Ascending aorta (tissue), 2 donors: ENCODE measurements at regions not wholly inside any gene's neighbourhood (a gene's known extent, or its start where the extent isn't known, plus 50 kb on each side); places are given as distances from the start of the nearest gene placed in this dataset.

ENCODE experiments used
- DNase-seq, 2 donors: peaks; one replicate each; pipeline ENCODE4 v3.0.0-alpha.2; 2019; ENCODE audit warnings: low spot score in 2 of 2
- H3K27ac ChIP-seq, 2 donors: fragments of 200-600 bp; sonication (generic); one replicate each; pipeline ENCODE4 v1.5.1; 2016 to 2017; ENCODE audit warnings: mild to moderate bottlenecking in 1 of 2
- H3K27me3 ChIP-seq: fragments of 200-600 bp; sonication (generic); one replicate; pipeline ENCODE4 v1.5.1; 2017
- H3K36me3 ChIP-seq, 2 donors: fragments of 200-600 bp; sonication (generic); one replicate each; pipeline ENCODE4 v1.5.1; 2016
- H3K4me1 ChIP-seq, 2 donors: fragments of 200-600 bp; sonication (generic); one replicate each; pipeline ENCODE4 v1.5.1; 2016 to 2017; ENCODE audit warnings: mild to moderate bottlenecking in 1 of 2
- H3K4me3 ChIP-seq, 2 donors: fragments of 200-600 bp; sonication (generic); one replicate each; pipeline ENCODE4 v1.5.1; 2016 to 2017; ENCODE audit warnings: mild to moderate bottlenecking in 1 of 2
- H3K9me3 ChIP-seq, 2 donors: fragments of 200-600 bp; sonication (generic); one replicate each; pipeline ENCODE4 v1.5.1; 2016
- CTCF ChIP-seq, 3 experiments: fragments of 200-600 bp in 2 of 3; fragments of 450-650 bp in 1 of 3; sonication (generic) in 2 of 3; IDR thresholded peaks; one replicate each; pipeline ENCODE4 v1.5.1; 2016 to 2019; ENCODE audit warnings: antibody characterized with exemption in 3 of 3, mild to moderate bottlenecking in 1 of 3, moderate library complexity in 1 of 3
- intact Hi-C: fragments of 100-400 bp; cut with DNase I; formaldehyde crosslinking; loops from one replicate; pipeline ENCODE4 v1.15.1; 2023

GRCh38 chr6:15882345-15882744 lies 219.5 kb upstream of the DTNBP1 start:
- no peak for DNase-seq
- H3K4me3 ChIP-seq, result no peak overlapping the region
- no peaks in the 10 kb centered on the region for H3K36me3 ChIP-seq
- no peaks in the 10 kb centered on the region for H3K4me1 ChIP-seq
- no peak overlapping the region for H3K27ac ChIP-seq
- no peak for TF ChIP-seq CTCF (IDR thresholded peaks at IDR 0.05)
- no peaks in the 10 kb centered on the region for H3K9me3 ChIP-seq
- intact Hi-C loops, result no loop called here
- H3K27me3 ChIP-seq, result no peaks in the 10 kb centered on the region

- H3K9me3 ChIP-seq, result no peaks in the 10 kb centered on the region
- peak in 1 of 2 donors; percentile 18 for DNase-seq
- H3K27me3 ChIP-seq, result no peaks in the 10 kb centered on the region
- no peak overlapping the region for H3K27ac ChIP-seq
- intact Hi-C loops, result no loop called here
- no peaks in the 10 kb centered on the region for H3K36me3 ChIP-seq
- no peak for TF ChIP-seq CTCF (IDR thresholded peaks at IDR 0.05)
- no peak overlapping the region for H3K4me3 ChIP-seq
- no peaks in the 10 kb centered on the region for H3K4me1 ChIP-seq
Measured at GRCh38 chr6:15881150-15881549, 218.3 kb upstream of the DTNBP1 start.

- Histone ChIP-seq H3K4me3 (no peak overlapping the region), H3K27ac (no peak overlapping the region), H3K36me3 (no peaks in the 10 kb centered on the region), H3K9me3 (no peaks in the 10 kb centered on the region), H3K4me1 (no peaks in the 10 kb centered on the region), H3K27me3 (no peaks in the 10 kb centered on the region)
- intact Hi-C loops, result no loop called here
- no peak for TF ChIP-seq CTCF (IDR thresholded peaks at IDR 0.05)
- no peak for DNase-seq
Measured at GRCh38 chr6:15880262-15880973, 217.6 kb upstream of the DTNBP1 start.

GRCh38 chr6:15879371-15880261 lies 216.8 kb upstream of the DTNBP1 start:
- intact Hi-C loops, result no loop called here
- Histone ChIP-seq H3K4me1 (no peaks in the 10 kb centered on the region), H3K27ac (no peak overlapping the region), H3K4me3 (no peak overlapping the region), H3K36me3 (no peaks in the 10 kb centered on the region), H3K9me3 (no peaks in the 10 kb centered on the region), H3K27me3 (no peaks in the 10 kb centered on the region)
- DNase-seq, result no peak
- TF ChIP-seq CTCF (IDR thresholded peaks at IDR 0.05), result no peak

GRCh38 chr6:15877231-15877630 lies 214.4 kb upstream of the DTNBP1 start:
- intact Hi-C loops, result no loop called here
- no peaks in the 10 kb centered on the region for H3K4me1 ChIP-seq
- no peak for TF ChIP-seq CTCF (IDR thresholded peaks at IDR 0.05)

More at GRCh38 chr6:15877231-15877630, 214.4 kb upstream of the DTNBP1 start:
- Histone ChIP-seq H3K36me3 (no peaks in the 10 kb centered on the region), H3K9me3 (no peaks in the 10 kb centered on the region), H3K4me3 (no peak overlapping the region), H3K27ac (no peak overlapping the region), H3K27me3 (no peaks in the 10 kb centered on the region)
- no peak for DNase-seq
